GM19025 (cell line): ENCODE measurements at regions not wholly inside any gene's neighbourhood (a gene's known extent, or its start where the extent isn't known, plus 50 kb on each side); places are given as distances from the start of the nearest gene placed in this dataset.
"Not testable (repeated sequence)": the region's sequence is repeated elsewhere in the genome, so short reads cannot be mapped to it uniquely, and the experiment has no call there.

Experiments
- ATAC-seq: cut with Tn5 transposase; IDR thresholded peaks from one replicate; pipeline ENCODE4 v1.9.1; 2021; ENCODE audit warnings: mild to moderate bottlenecking, low read depth, moderate library complexity; ENCODE audit not compliant: unreplicated experiment

GRCh38 chr14:38605193-38606114 is 349.6 kb upstream of the CLEC14A start:
- no peak for ATAC-seq

- ATAC-seq: not testable (repeated sequence)
Observed at GRCh38 chr14:38600572-38600971, 344.7 kb upstream of the CLEC14A start.

- no peak for ATAC-seq
Observed at GRCh38 chr14:38593476-38593875, 337.6 kb upstream of the CLEC14A start.

GRCh38 chr14:38592764-38593442 is 337.0 kb upstream of the CLEC14A start:
- ATAC-seq: no peak

- ATAC-seq: no peak
Observed at GRCh38 chr14:38589747-38590350, 334.0 kb upstream of the CLEC14A start.

- ATAC-seq: no peak
Observed at GRCh38 chr14:38583471-38583870, 327.6 kb upstream of the CLEC14A start.

- no peak for ATAC-seq
Observed at GRCh38 chr14:38578278-38578681, 322.4 kb upstream of the CLEC14A start.

- no peak for ATAC-seq
Observed at GRCh38 chr14:38567703-38568102, 311.8 kb upstream of the CLEC14A start.

- ATAC-seq: no peak
Observed at GRCh38 chr14:38561657-38562056, 305.8 kb upstream of the CLEC14A start.

GRCh38 chr14:38559711-38560110 is 303.8 kb upstream of the CLEC14A start:
- no peak for ATAC-seq

GRCh38 chr14:38557391-38557790 is 301.5 kb upstream of the CLEC14A start:
- not testable (repeated sequence) for ATAC-seq

GRCh38 chr14:38556252-38556651 is 300.4 kb upstream of the CLEC14A start:
- ATAC-seq: no peak

- no peak for ATAC-seq
Observed at GRCh38 chr14:38554026-38554425, 298.1 kb upstream of the CLEC14A start.

GRCh38 chr14:38553586-38553985 is 297.7 kb upstream of the CLEC14A start:
- ATAC-seq: no peak

GRCh38 chr14:38549564-38549963 is 293.7 kb upstream of the CLEC14A start:
- ATAC-seq: no peak

- no peak for ATAC-seq
Observed at GRCh38 chr14:38547961-38548490, 292.1 kb upstream of the CLEC14A start.

GRCh38 chr14:38546932-38547551 is 291.1 kb upstream of the CLEC14A start:
- ATAC-seq: no peak

- no peak for ATAC-seq
Observed at GRCh38 chr14:38544776-38545175, 288.9 kb upstream of the CLEC14A start.

GRCh38 chr14:38543851-38544250 is 288.0 kb upstream of the CLEC14A start:
- not testable (repeated sequence) for ATAC-seq

GRCh38 chr14:38538053-38538452 is 282.2 kb upstream of the CLEC14A start:
- not testable (repeated sequence) for ATAC-seq
